GM12878 (cell line): ENCODE measurements at regions not wholly inside any gene's neighbourhood (a gene's known extent, or its start where the extent isn't known, plus 50 kb on each side); places are given as distances from the start of the nearest gene placed in this dataset.

ENCODE experiments used
- ATF3 ChIP-seq: IDR thresholded peaks from 2 replicates; pipeline ENCODE4 v1.6.1; 2011; ENCODE audit warnings: low read depth, mild to moderate bottlenecking, low read length, moderate library complexity, borderline replicate concordance; ENCODE audit errors: extremely low read depth
- CHD2 ChIP-seq: IDR thresholded peaks from 2 replicates; pipeline ENCODE4 v1.6.1; 2011; ENCODE audit warnings: low read depth, low read length, improper control_type of control experiment, borderline replicate concordance
- CTCF ChIP-seq, 3 experiments: IDR thresholded peaks in 2 of 3; conservative IDR thresholded peaks in 1 of 3; 2 replicates each; pipeline ENCODE4 v1.5.1; 2011; ENCODE audit warnings: low read depth in 3 of 3, low read length in 3 of 3, mild to moderate bottlenecking in 3 of 3, control low read depth in 2 of 3, moderate library complexity in 2 of 3, inconsistent platforms in 1 of 3, mixed read lengths in 1 of 3; ENCODE audit not compliant: control insufficient read depth in 2 of 3, insufficient read depth in 1 of 3; ENCODE audit errors: extremely low read depth in 1 of 3
- RFX5 ChIP-seq: IDR thresholded peaks from 2 replicates; pipeline ENCODE4 v1.6.1; 2011; ENCODE audit warnings: low read depth, low read length, improper control_type of control experiment

DNA sequence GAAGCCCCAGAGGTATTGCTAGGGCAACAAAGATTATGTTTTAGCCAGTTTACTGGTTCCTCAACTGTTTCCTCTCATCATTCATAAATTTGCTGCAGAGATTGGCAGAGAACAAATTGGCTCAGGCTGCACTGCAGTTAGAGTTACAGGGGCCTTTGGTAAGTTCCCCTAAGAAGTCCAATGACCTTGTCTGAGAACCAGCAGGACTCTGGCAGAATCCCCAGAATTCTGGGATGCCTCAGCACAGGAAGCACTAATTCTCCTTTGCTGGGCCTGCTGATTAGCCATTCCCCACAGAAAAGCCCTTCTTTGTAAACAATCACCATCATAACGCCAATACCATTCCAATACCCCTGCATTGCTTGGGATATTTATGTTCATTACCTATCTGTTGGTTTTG is 151.3 kb downstream of the USP46 start:
- TF ChIP-seq RFX5 (no peak), ATF3 (no peak), CTCF (IDR thresholded peaks at IDR 0.05 in 2 of 3, conservative IDR thresholded peaks at IDR 0.05 in 1 of 3; ENCODE audit: control insufficient read depth in 2 of 3, extremely low read depth in 1 of 3, insufficient read depth in 1 of 3, low read depth in 3 of 3, low read length in 3 of 3) (no peak), CHD2 (no peak)
